ENCODE measurements at regions not wholly inside any gene's neighbourhood (a gene's known extent, or its start where the extent isn't known, plus 50 kb on each side); places are given as distances from the start of the nearest gene placed in this dataset.

DNA sequence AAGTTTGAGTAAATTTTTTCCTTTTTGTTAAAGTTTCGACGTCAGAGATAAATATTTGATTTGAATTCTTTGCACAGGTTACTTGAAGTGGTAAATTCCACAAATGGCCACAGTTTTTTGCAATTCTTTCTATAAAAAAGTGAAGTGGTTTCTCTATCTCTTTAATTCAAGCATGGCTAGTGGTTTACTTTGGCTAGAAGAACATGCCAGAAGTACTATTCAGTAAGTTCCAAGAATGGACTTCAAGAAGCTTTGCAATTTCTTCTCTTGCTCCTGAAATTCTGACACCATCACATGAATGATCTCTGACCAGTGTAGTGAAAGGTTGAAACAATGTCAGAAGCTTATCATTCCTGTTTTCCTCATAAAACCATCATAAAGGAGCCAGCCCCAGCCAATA, 55.7 kb upstream of the RNPC3 start:
- Mint-ChIP-seq H3K4me1 (no peaks in the 10 kb centered on the region), H3K9me3 (no peaks in the 10 kb centered on the region), H3K4me3 (no peak overlapping the region), H3K27me3 (ENCODE audit: insufficient read depth, low read depth, poor library complexity) (no peaks in the 10 kb centered on the region), H3K36me3 (ENCODE audit: low read depth) (no peaks in the 10 kb centered on the region), H3K27ac (no peak overlapping the region)
- H3K4me2 ChIP-seq, result no peak overlapping the region
- no peak overlapping the region for H3K27ac ChIP-seq (ENCODE audit: low read depth)
- no peaks in the 10 kb centered on the region for H3K79me2 ChIP-seq (replicated peaks; ENCODE audit: insufficient read depth)
- no peak overlapping the region for H2AFZ ChIP-seq
- no peaks in the 10 kb centered on the region for H4K20me1 ChIP-seq (replicated peaks; ENCODE audit: insufficient read depth)
- no peaks in the 10 kb centered on the region for H3K4me1 ChIP-seq (ENCODE audit: insufficient read depth)
- H3K4me3 ChIP-seq, result no peak overlapping the region
- no peak for DNase-seq (ENCODE audit: low spot score)
- ATAC-seq, result no peak
- H3K36me3 ChIP-seq (ENCODE audit: insufficient read depth), result no peaks in the 10 kb centered on the region
- no peaks in the 10 kb centered on the region for H3K9me2 ChIP-seq (ENCODE audit: insufficient read depth)
- no peaks in the 10 kb centered on the region for H3F3A ChIP-seq (replicated peaks; ENCODE audit: low read depth)
- H3K27me3 ChIP-seq (ENCODE audit: insufficient read depth), result no peaks in the 10 kb centered on the region
- TF ChIP-seq CREB1 (CRISPR knock-in tag; IDR thresholded peaks at IDR 0.05; ENCODE audit: low read depth) (no peak), JUNB (IDR thresholded peaks at IDR 0.05; ENCODE audit: unreplicated experiment) (no peak)
- TF ChIP-seq, protein P1, sequence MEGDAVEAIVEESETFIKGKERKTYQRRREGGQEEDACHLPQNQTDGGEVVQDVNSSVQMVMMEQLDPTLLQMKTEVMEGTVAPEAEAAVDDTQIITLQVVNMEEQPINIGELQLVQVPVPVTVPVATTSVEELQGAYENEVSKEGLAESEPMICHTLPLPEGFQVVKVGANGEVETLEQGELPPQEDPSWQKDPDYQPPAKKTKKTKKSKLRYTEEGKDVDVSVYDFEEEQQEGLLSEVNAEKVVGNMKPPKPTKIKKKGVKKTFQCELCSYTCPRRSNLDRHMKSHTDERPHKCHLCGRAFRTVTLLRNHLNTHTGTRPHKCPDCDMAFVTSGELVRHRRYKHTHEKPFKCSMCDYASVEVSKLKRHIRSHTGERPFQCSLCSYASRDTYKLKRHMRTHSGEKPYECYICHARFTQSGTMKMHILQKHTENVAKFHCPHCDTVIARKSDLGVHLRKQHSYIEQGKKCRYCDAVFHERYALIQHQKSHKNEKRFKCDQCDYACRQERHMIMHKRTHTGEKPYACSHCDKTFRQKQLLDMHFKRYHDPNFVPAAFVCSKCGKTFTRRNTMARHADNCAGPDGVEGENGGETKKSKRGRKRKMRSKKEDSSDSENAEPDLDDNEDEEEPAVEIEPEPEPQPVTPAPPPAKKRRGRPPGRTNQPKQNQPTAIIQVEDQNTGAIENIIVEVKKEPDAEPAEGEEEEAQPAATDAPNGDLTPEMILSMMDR (conservative IDR thresholded peaks at IDR 0.05; ENCODE audit: low read depth in 2 of 2), result no peak

DNA sequence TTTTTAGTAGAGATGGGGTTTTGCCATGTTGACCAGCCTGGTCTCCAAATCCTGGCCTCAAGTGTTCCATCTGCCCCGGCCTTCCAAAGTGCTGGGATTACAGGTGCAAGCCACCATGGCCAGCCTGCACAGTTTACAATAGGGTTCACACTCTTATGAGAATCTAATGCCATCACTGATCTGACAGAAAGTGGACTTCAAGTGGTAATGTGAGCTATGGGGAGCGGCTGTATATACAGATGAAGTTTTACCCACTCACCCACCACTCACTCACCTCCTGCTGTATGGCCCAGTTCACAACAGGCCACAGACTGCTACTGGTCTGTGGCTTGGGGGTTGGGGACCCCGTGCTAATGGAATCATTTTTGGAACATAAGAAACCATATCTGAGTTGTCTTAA, 58.4 kb upstream of the RNPC3 start:
- no peaks in the 10 kb centered on the region for H3K27me3 Mint-ChIP-seq (ENCODE audit: insufficient read depth, low read depth, poor library complexity)
- Histone ChIP-seq H3K4me3 (no peak overlapping the region), H2AFZ (no peak overlapping the region), H3K27me3 (ENCODE audit: insufficient read depth) (no peaks in the 10 kb centered on the region), H3F3A (replicated peaks; ENCODE audit: low read depth) (no peaks in the 10 kb centered on the region), H3K36me3 (ENCODE audit: insufficient read depth) (no peaks in the 10 kb centered on the region), H3K4me2 (no peak overlapping the region), H3K27ac (ENCODE audit: low read depth) (no peak overlapping the region), H3K4me1 (ENCODE audit: insufficient read depth) (no peaks in the 10 kb centered on the region), H3K9me2 (ENCODE audit: insufficient read depth) (no peaks in the 10 kb centered on the region), H4K20me1 (replicated peaks; ENCODE audit: insufficient read depth) (no peaks in the 10 kb centered on the region), H3K79me2 (replicated peaks; ENCODE audit: insufficient read depth) (no peaks in the 10 kb centered on the region)
- H3K27ac Mint-ChIP-seq, result no peak overlapping the region
- no peak overlapping the region for H3K4me3 Mint-ChIP-seq
- H3K9me3 Mint-ChIP-seq, result no peaks in the 10 kb centered on the region
- no peaks in the 10 kb centered on the region; the same call in 2 of the 3 replicates for H3K4me1 Mint-ChIP-seq
- ATAC-seq (no peak), DNase-seq (ENCODE audit: low spot score) (no peak)
- no peaks in the 10 kb centered on the region for H3K36me3 Mint-ChIP-seq (ENCODE audit: low read depth)
- TF ChIP-seq EZH2 (IDR thresholded peaks at IDR 0.05; ENCODE audit: low read depth, unreplicated experiment) (no peak), NANOG (IDR thresholded peaks at IDR 0.05; ENCODE audit: borderline replicate concordance) (no peak), EZH2phosphoT487 (IDR thresholded peaks at IDR 0.05; ENCODE audit: unreplicated experiment) (no peak), ZNF114 (CRISPR knock-in tag; IDR thresholded peaks at IDR 0.05) (no peak), ZNF331 (CRISPR knock-in tag; IDR thresholded peaks at IDR 0.05; ENCODE audit: low read depth) (no peak), ZNF462 (CRISPR knock-in tag; IDR thresholded peaks at IDR 0.05) (no peak), CREB1 (CRISPR knock-in tag; IDR thresholded peaks at IDR 0.05; ENCODE audit: low read depth) (no peak), POLR2AphosphoS5 (IDR thresholded peaks at IDR 0.05; ENCODE audit: low read depth) (no peak)
- TF ChIP-seq, protein P1 (conservative IDR thresholded peaks at IDR 0.05; ENCODE audit: low read depth in 2 of 2), result no peak
